SKM-1 (cell line): ENCODE measurements at regions not wholly inside any gene's neighbourhood (a gene's known extent, or its start where the extent isn't known, plus 50 kb on each side); places are given as distances from the start of the nearest gene placed in this dataset.

Source experiments
- DNase-seq: peaks from one replicate; lab custom pipeline; 2025; ENCODE audit not compliant: unreplicated experiment; lab: John Stamatoyannopoulos, UW

DNA sequence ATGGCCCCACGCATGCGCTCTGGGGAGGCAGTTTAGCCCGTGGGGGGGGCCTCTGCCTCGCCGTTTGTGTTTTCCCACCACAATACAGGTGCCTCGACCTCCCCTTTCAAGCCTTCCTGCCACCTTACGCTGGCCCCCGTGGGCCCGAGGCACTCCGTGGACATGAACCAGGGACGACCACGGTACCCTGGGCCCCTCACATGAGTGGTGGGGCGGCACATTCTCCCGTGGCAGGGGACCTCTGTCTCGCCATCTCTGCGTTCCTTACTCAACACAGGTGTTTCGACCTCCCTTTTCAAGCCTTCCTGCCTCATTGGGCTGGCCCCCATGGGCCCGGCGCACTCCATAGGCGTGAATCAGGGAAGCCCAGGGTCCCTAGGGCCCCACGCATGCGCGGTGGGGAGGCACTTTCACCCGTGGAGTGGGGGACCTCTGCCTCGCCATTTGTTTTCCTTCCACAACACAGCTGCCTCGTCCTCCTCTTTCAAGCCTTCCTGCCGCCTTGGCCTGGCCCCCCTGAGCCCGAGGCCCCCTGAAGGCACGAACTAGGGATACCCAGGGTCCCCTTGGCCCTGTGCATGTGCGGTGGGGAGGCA, 339.5 kb downstream of the ALG10 start:
- no peak for DNase-seq

DNA sequence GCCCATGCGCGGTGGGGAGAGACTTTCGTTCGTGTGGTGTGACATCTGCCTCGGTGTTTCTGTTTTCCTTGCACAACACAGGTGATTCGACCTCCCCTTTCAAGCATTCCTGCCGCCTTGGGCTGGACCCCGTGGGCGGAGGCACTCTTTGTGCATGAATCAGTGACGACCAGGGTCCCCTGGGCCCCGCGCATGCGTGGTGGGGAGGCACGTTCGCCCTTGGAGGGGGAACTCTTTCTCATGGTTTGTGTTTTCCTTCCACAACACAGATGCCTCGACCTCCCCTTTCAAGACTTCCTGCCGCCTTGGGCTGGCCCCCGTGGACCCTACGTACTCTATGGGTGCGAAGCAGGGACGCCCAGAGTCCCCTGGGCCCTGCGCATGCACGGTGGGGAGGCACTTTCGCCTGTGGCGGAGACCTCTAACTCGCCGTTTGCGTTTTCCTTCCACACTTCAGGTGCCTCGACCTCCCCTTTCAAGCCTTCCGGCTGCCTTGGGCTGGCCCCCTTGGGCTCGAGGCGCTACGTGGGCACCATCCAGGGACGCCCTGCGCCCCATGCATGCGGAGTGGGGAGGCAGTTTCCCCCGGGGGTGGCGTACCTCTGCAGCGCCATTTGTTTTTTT, 340.9 kb downstream of the ALG10 start:
- DNase-seq: no peak

DNA sequence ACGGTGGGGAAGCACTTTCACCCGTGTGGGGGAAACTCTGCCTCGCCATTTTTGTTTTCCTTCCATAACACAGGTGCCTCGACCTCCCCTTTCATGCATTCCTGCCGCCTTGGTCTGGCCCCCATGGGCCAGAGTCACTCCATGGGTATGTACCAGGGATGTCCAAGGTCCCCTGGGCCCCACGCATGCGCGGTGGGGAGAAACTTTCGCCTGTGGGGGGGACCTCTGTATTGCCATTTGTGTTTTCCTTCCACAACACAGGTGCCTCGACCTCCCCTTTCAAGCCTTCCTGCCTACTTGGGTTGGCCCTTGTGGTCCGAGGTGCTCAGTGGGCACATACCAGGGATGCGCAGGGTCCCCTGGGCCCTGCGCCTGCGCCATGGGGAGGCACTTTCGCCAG, 345.8 kb downstream of the ALG10 start:
- DNase-seq: no peak

- no peak for DNase-seq
Measured at GRCh38 chr12:34371050-34371449, 348.8 kb downstream of the ALG10 start.

- DNase-seq: no peak
Measured at GRCh38 chr12:34372003-34372402, 349.7 kb downstream of the ALG10 start.

GRCh38 chr12:34373926-34374325, 351.6 kb downstream of the ALG10 start:
- DNase-seq: no peak

DNA sequence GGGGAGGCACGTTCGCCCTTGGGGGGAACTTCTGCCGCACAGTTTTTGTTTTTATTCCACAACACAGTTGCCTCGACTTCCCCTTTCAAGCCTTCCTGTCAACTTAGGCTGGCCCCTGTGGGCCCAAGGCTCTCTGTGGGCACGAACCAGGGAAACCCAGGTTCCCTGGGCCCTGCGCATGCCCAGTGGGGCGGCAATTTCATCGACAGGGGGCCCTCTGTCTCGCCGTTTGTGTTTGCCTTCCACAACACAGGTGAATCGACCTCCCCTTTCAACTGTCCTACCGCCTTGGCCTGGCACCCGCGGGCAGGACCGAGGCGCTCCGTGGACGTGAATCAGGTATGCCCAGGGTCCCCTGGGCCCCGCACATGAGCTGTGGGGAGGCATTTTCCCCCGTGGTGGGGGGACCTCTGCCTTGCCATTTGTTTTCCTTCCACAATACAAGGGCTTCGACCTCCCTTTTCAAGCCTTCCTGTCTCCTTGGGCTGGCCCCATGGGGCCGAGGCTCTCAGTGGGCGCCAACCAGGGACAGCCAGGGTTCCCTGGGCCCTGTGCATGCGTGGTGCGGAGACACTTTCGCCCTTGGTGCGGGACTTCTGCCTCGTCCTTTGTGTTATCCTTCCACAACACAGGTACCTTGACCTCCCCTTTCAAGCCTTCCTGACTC, 354.0 kb downstream of the ALG10 start:
- DNase-seq: no peak

GRCh38 chr12:34377243-34378035, 355.1 kb downstream of the ALG10 start:
- no peak for DNase-seq

DNA sequence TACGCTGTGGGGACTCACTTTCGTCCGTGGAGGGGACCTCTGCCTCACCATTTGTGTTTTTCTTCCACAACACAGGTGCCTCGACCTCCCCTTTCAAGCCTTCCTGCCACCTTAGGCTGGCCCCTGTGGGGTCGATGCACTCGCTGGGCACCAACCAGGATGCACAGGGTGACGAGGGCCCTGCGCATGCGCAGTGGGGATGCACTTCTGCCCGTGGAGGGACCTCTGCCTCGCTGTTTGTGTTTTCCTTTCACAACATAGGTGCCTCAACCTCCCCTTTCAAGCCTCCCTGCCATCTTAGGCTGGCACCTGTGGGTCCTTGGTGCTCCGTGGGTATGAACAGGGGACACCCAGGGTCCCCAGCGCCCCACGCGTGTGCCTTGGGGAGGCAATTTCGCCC, 356.8 kb downstream of the ALG10 start:
- DNase-seq: no peak

- DNase-seq: no peak
Measured at GRCh38 chr12:34384693-34385092, 362.4 kb downstream of the ALG10 start.

GRCh38 chr12:34386016-34386415, 363.7 kb downstream of the ALG10 start:
- DNase-seq: no peak

GRCh38 chr12:34386621-34387255, 364.4 kb downstream of the ALG10 start:
- DNase-seq: no peak

GRCh38 chr12:34387711-34388635, 365.7 kb downstream of the ALG10 start:
- DNase-seq: no peak

- no peak for DNase-seq
Measured at GRCh38 chr12:34388636-34389377, 366.5 kb downstream of the ALG10 start.

DNA sequence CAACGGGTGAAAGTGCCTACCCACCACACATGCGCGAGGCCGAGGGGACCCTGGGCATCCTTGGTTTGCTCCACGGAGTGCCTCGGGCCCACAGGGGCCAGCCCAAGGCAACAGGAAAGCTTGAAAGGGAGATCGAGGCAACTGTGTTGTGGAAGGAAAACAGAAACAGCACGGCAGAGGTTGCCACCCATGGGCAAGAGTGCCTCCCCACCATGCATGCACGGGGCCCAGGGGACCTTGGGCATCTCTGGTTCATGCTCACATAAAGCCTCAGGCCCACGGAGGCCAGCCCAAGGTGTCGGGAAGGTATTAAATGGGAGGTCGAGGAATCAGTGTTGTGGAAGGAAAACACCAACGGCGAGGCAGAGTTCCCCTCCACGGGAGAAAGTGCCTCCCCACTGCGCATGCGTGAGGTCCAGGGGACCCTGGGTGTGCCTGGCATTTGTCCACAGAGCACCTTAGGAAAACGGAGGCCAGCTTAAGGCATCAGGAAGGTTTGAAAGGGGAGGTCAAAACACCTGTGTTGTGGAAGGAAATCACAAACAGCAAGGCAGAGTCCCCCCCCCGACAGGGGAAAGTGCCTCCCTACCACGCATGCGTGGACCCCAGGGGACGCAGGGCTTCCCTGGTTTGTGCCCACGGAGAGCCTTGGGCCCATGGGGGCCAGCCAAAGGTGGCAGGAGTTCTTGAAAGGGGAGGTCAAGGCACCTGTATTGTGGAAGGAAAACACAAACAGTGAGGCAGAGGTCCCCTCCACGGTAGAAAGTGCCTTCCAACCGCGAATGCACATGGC, 367.3 kb downstream of the ALG10 start:
- DNase-seq: no peak

GRCh38 chr12:34390171-34390841, 368.0 kb downstream of the ALG10 start:
- no peak for DNase-seq

DNA sequence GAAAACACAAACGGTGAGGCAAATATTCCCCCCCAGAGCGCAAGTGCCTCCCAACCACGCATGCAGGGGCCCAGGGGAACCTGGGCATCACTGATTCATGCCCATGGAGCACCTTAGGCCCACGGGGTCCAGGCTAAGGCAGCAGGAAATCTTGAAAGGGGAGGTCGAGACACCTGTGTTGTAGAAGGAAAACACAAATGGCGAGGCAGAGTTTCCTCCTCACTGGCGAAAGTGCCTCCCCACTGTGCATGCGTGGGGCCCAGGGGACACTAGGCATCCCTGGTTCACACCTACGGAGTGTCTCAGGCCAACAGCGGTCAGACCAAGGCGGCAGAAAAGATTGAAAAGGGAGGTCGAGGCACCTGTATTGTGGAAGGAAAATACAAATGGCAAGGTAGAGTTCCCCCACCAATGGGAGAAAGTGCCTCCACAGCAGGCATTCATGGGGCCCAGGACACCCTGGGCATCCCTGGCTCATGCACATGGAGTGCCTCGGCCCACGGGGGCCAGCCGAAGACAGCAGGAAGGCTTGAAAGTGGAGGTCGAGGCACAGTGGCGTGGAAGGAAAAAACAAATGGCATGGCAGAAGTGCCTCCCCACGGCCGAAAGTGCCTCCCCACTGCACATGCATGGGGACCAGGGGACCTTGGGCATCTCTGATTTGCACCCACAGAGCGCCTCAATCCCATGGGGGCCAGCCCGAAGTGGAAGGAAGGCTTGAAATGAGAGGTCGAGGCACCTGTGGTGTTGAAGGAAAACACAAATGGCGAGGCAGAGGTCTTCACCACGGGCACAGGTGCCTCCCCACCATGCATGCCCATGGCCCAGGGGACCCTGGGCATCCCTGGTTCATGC, 368.8 kb downstream of the ALG10 start:
- no peak for DNase-seq
